GM19372 (cell line): ENCODE measurements at regions not wholly inside any gene's neighbourhood (a gene's known extent, or its start where the extent isn't known, plus 50 kb on each side); places are given as distances from the start of the nearest gene placed in this dataset.

Experiments
- ATAC-seq: cut with Tn5 transposase; IDR thresholded peaks from one replicate; pipeline ENCODE4 v1.9.1; 2021; ENCODE audit warnings: mild to moderate bottlenecking, low read depth, moderate library complexity; ENCODE audit not compliant: unreplicated experiment

DNA sequence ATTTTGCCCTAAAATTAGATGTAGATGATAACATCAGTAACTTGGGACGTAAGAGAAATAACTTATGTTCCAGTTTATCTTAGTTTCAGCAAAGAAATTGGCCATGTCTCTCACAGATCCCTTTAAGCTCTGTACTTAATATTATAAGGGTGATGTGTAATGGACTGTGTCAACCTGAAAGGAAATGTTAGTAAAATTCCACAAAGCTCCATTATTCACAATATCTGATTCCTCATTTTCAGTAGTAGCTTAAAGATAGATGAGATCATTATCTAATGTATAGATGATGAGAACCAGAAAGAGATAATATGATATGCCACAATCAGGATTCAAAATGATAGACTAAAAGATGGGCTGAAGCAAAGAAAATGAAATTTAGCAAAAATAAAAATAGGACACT lies 316.8 kb upstream of the CHRM2 start:
- ATAC-seq, result no peak

DNA sequence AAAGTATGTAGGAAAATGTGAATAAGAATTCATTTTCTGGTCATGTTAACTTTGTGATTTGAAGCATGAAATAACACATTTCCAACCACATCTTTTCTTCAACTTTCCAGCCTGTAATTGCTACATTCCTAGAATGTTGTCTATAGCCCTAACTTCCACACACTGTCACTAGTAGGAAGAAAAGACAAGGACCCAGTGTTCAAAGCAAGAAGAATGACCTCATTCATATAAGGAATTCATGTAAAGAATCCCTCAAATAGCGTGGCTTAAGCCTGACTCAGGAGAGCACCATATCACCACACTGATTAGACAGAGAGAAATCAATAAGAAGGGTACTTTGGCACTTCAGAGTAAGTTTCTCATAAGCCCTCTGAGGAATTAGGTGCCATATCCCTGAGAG lies 318.7 kb upstream of the CHRM2 start:
- no peak for ATAC-seq

DNA sequence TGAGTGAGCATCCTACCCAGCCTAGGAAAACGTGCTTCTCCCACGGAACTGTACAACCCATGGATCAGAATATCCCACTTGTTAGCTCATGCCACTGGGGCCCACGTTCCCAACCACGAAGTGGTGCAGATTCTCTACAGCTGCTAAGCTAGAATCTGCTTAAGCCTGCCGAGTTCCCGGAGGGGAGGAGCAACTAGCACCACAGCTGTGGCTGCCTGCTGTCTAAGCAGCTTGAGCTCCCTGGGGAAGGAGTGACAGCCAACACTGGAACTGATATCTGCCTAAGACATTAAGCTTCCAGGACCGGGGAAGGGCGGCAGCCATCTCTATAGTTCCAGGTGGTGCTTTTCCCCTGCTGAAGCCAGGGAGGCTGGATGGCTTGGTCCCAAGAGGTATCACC lies 334.7 kb upstream of the CHRM2 start:
- no peak for ATAC-seq

DNA sequence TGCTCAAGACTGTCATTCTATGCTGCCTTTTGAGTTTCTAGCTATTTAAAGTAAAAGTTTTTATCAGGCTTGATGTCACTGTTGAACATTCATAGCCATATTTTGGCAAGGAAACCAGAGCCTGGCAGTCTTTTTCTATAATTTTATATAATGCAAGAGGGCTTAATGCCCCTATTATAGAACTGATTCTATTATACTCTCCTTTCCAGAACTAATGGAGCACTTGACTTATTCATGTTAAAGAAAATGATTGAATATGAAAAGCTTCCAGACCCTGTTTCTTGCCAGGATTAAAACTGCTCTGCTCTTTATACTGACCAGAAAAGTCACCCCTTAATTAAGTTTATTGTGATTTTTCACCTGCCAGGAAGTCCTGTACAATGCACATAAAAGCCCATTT lies 337.6 kb upstream of the CHRM2 start:
- no peak for ATAC-seq

DNA sequence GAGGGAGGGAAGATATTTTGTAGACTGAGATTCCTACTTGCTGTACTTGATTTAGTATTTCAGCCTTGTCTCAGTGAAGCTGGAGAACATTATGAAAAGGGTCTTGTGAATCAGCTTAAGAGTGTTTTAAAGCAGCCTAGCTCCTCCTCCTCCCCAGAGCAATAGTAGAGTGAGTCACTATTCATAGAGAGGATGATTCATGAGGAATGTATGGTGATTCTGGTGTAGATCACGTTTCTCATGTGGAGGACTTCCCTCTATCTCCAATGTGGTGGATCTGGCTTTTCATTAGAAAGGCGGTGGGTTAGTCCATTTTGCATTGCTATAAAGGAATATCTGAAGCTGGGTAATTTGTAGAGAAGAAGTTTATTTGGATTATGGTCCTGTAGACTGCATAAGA lies 340.1 kb upstream of the CHRM2 start:
- ATAC-seq, result no peak

- ATAC-seq, result no peak
Observed at GRCh38 chr7:136527554-136527953, 340.9 kb upstream of the CHRM2 start.

- ATAC-seq, result no peak
Observed at GRCh38 chr7:136526408-136527105, 341.9 kb upstream of the CHRM2 start.

- no peak for ATAC-seq
Observed at GRCh38 chr7:136523571-136523970, 344.9 kb upstream of the CHRM2 start.

DNA sequence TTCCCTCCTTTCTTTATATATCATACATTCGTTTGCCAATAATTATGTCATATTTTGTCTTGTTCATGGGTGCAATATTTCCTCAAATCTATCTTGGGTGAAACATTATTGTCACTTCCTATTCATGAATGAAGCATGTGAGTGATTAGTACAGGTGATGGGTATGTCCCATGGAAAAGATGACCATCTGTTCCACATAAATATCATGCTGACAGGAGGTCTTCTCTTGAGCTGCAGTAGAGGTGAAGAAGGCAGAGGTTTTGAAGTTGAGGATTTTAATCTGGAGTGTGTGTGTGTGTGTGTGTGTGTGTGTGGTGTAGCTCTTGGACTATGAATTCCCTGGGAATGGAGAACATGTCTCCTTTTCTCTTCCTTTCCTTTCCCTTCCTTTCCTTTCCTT lies 350.5 kb upstream of the CHRM2 start:
- ATAC-seq, result no peak

GRCh38 chr7:136514776-136515175 lies 353.7 kb upstream of the CHRM2 start:
- no peak for ATAC-seq

- ATAC-seq, result no peak
Observed at GRCh38 chr7:136513744-136514143, 354.7 kb upstream of the CHRM2 start.

DNA sequence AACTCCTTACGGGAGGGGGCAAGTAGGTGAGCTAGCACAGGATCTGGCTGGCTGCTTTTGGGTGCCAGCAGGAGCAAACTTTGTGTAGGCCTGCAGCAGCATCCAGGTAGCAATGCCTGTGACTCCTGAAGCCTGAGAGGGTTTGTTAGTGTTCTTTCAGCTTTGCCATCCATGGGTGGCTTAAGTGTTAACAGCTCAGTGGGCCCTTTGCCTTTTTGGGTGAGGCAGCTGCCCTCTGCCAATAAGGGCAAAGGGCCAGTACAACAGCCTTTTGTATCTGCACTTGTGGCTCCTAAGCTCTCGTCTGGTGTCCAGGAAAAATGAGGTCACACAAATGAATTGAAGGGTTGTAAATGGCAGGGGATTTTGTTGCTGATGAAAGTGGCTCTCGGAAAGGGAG lies 359.0 kb upstream of the CHRM2 start:
- no peak for ATAC-seq

DNA sequence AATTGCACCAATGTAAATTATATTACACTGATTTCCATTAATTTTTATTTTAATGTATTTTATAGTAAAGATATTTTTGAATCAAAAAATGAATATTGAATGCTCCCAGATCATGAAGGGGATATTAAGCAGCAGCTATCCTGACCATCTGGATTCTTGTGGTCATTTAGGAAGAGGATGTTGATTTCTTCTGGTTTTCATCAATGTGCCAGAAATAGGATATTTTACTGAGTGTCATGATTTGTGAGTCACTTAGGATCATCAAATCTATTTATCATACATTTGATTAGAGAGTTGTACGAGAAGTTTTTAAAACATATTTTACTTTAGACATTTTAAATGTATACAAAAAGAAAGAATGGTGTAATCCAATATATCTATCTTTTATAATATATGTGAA lies 366.3 kb upstream of the CHRM2 start:
- no peak for ATAC-seq

DNA sequence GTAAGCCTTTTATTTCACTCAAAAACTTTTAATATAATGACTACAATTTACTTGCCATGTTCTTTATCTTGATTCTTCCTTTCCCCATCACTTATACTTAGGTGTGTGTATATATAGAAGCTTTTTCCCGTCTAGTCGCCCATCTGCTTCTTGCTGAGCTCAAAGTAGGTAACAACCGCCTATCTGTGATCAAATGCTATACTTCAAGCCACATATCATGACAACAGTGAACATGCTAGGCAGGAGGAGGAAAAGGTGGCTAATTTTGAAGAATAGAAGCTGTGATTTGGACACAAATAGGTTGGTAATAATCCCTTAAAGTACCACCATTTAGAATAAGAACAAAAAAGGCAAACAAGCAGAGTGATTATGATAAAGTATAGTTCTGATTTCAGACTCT lies 367.3 kb upstream of the CHRM2 start:
- ATAC-seq, result no peak

- no peak for ATAC-seq
Observed at GRCh38 chr7:136496551-136496950, 371.9 kb upstream of the CHRM2 start.

DNA sequence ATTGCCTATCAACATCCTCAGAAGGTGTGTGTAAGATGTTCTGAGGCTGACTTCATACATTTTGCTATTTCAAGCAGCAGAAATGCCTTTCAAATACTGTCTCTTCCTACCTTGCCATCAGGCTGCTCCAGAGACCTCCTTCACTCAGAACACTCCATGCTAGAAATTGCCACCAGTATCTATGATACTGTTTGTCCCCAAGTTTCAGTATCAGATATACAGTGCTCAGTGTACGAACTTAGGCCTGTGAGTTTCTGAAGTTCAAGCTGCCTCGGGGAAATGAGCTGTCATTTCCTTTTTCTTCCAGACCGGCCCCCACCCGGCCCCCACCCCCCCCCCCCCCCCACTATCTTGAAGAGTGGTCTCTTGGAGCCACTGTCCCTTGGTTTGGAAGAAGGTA lies 373.4 kb upstream of the CHRM2 start:
- ATAC-seq, result no peak

DNA sequence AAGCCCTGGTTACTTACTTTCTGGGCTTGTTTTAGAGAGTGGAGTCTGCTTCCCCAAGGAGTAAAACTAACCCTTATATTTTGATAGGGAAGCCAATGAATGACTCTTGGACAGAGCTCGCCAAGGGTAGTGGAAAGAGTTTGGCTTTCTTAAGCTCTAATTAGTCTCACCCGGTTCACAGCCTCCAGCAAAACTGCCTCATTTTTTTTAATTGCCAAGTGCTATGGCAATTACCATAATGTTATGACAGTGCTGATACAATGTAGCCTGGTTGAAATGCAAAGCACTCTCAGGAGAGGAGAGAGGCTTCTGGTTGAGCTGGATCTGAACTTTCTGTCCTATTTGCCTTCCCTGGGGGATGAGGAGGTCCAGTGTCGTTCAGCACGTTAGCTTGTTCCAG lies 376.1 kb upstream of the CHRM2 start:
- ATAC-seq, result no peak

- ATAC-seq, result no peak
Observed at GRCh38 chr7:136489808-136490207, 378.6 kb upstream of the CHRM2 start.

DNA sequence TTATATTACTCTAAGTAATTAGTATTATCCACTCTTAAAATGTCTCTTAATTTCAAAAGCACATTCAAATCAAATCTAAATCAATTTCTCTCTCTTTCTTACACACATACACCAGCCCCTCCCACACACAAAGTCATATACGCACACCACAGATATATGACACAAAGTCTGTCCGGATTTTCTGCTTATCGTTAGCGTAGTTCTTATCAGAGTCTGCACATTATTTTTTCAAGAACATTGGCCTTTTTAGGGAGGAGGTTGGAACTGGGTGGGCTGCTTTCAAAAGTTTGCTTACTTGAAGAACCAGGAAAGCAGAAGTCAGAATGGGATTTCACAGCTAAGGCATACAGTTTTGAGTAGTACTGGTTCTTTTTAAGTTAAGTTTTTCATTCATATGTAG lies 387.6 kb upstream of the CHRM2 start:
- ATAC-seq, result no peak

- no peak for ATAC-seq
Observed at GRCh38 chr7:136479922-136480321, 388.5 kb upstream of the CHRM2 start.

DNA sequence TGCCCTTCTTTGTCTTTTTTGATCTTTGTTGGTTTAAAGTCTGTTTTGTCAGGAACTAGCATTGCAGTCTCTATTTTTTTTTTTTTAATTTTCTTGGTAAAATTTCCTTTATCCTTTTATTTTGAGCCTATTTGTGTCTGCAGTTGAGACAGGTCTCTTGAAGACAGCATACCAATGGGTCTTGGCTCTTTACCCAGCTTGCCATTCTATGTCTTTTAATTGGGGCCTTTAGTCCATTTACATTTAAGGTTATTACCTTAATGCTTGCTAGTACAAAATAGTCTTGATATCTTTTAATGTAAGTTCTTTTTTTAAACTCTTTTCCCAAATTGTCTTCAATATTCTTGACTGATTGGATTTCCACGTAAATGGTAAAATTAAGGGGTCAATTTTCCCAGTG lies 398.3 kb upstream of the CHRM2 start:
- no peak for ATAC-seq

- ATAC-seq, result no peak
Observed at GRCh38 chr7:136452949-136453348, 415.5 kb upstream of the CHRM2 start.

DNA sequence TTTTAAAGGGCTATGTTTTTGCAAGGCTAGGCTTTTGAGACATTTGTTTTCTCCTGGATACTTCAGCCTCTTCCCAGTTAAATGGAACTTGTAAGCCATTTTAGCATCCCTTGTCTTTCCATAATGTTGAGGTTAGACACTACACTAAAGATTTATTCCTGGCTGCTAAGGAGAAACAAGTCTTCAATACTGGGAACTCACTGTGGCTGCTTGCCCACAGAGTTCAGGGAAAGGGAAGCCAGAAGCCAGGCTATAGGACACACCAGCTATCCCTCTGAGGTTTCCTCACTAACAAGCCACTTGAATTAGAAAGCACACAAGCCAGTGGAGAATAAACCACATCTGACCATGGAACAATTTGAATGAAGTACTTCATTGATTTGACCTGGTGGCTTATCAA lies 421.7 kb upstream of the CHRM2 start:
- ATAC-seq, result no peak
